Spleen (tissue), 7 donors: ENCODE measurements at regions not wholly inside any gene's neighbourhood (a gene's known extent, or its start where the extent isn't known, plus 50 kb on each side); places are given as distances from the start of the nearest gene placed in this dataset.

Experiments
- POLR2A ChIP-seq, 3 donors: fragments of 450-650 bp; IDR thresholded peaks; one replicate each; pipeline ENCODE4 v1.5.1; 2017; ENCODE audit warnings: antibody characterized with exemption in 3 of 3, mild to moderate bottlenecking in 1 of 3
- TF ChIP-seq, protein P1 (sequence below), 11 experiments: fragments of 200-600 bp in 7 of 11; fragments of 450-650 bp in 4 of 11; sonication (generic) in 4 of 11; IDR thresholded peaks in 8 of 11; conservative IDR thresholded peaks in 3 of 11; 1 replicate in 7 of 11; 2 replicates in 4 of 11; pipeline versions ENCODE4 v1.4.0 to v1.8.0; 2016 to 2021; ENCODE audit warnings: antibody characterized with exemption in 11 of 11, inconsistent platforms in 4 of 11, mild to moderate bottlenecking in 1 of 11
- donor health status: DM: no; HTN: no; CAD: no; lungs with moderate emphysema.
- donor health status: DM: no; HTN: no; CAD: no.
- donor health status: DM: no; HTN: no; CAD: no.

DNA sequence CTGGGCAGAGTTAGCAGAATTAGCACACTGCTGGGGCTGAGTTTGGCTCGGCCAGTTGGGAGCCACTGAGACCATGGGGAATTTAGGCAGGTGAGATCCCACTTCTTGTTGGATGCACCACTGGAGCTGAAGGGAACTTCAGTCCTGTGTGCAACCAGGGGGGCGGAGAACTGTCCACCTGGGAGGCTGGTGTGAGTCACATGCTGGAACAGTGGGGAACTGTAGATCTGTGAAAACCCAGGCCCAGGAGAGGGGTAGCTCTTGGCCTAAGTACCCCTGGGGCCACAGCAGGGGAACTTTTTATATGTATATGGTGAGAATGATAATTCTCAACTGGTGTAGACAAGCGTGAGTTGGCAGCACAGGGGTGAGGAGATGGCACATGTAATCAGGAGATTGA is 237.5 kb upstream of the KIF2A start:
- TF ChIP-seq, protein P1, sequence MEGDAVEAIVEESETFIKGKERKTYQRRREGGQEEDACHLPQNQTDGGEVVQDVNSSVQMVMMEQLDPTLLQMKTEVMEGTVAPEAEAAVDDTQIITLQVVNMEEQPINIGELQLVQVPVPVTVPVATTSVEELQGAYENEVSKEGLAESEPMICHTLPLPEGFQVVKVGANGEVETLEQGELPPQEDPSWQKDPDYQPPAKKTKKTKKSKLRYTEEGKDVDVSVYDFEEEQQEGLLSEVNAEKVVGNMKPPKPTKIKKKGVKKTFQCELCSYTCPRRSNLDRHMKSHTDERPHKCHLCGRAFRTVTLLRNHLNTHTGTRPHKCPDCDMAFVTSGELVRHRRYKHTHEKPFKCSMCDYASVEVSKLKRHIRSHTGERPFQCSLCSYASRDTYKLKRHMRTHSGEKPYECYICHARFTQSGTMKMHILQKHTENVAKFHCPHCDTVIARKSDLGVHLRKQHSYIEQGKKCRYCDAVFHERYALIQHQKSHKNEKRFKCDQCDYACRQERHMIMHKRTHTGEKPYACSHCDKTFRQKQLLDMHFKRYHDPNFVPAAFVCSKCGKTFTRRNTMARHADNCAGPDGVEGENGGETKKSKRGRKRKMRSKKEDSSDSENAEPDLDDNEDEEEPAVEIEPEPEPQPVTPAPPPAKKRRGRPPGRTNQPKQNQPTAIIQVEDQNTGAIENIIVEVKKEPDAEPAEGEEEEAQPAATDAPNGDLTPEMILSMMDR (IDR thresholded peaks at IDR 0.05 in 8 of 11, conservative IDR thresholded peaks at IDR 0.05 in 3 of 11) = no peak
- TF ChIP-seq POLR2A (IDR thresholded peaks at IDR 0.05) = no peak
